Embryonic facial prominence (tissue), 1 donor: ENCODE measurements at regions not wholly inside any gene's neighbourhood (a gene's known extent, or its start where the extent isn't known, plus 50 kb on each side); places are given as distances from the start of the nearest gene placed in this dataset.
"Not testable (repeated sequence)": the region's sequence is repeated elsewhere in the genome, so short reads cannot be mapped to it uniquely, and the experiment has no call there.

Experiments
- DNase-seq: peaks from one replicate; pipeline ENCODE4 v3.0.0-alpha.2; 2016; ENCODE audit errors: extremely low spot score

DNA sequence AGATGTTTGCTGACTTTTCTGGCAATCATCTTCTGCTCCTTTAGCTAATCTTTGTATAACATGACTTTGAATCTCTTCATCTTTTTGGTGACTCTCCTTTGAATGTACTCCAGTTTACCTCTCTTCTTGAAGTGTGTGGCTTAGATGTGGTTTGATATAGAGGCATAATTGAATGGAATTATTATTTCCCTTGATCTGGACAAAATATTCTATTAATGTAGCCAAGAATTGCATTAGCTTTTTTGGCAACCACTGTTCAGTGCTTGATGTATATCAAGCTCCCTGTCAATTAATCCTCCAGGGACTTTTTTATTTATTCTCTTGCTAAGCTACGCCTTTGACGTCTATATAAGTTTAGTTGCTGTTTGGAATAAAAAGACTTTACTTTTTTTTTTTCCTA, 490.8 kb downstream of the PCDH20 start:
- DNase-seq: no peak

DNA sequence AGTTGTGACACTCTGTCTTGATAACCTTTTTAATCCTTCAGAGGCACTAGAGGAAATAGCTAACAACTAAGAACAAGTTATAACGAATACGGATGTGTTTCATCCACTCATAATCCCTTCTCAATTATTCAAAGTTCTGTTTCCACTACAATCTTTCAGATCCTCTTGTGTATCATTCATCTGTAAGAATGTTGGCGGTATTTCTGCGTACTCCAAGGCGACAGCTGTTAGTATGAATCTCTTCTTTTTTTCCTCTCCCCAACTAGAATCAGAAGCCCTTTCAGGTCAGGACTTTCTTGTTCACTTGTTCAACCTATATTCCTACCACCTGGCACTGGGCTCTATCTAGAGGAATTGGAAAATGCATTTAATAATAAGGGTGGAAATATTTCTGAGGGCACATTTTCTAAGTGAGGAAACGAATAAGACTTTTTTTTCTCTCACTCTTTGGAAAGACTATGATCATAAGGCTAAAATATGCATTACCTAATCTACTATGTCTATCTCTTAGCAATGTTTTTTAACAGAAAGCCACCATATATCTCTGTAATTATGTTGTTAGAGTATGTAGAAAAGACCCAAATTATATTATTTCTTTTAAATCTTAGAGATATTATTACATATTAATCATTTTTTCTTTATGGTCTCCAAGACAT, 492.9 kb downstream of the PCDH20 start:
- no peak for DNase-seq

DNA sequence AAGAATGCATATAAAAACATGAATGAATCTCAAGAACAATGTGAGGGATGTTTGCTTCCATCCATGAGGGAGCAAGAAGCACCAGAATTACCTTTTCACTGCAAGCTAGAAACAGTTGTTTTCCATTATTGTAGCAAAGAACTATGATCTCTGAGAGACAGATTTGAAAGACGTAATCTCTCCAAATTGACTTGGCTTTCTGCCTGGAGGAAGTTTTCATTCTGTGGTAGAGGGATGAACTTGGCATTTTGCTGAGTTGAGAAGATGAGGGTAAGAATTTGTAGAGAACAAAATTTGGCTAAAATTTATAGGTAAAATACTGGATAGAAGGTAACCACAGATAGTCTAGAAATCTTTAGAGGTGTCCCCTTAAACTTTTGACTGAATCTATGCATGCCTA, 496.8 kb downstream of the TDRD3 start:
- no peak for DNase-seq

DNA sequence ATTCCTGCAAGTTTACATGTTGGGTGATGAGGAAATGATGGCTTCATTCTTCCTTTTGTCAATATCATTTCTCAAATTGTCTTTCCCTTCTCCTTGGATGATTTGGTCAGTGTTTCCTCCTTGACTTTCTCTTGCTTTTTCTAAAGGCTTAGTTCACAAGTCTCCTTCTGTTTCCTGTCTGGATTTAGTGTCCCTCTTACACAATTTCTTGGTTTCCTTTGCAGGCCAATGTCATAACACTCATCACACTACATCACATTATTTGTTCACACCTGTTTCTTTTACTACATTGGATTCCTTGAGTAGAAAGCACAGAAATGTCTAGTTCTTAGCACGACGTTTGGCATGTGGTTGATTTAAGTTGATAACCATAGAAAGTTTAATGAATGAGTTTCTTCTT, 490.7 kb downstream of the TDRD3 start:
- no peak for DNase-seq

DNA sequence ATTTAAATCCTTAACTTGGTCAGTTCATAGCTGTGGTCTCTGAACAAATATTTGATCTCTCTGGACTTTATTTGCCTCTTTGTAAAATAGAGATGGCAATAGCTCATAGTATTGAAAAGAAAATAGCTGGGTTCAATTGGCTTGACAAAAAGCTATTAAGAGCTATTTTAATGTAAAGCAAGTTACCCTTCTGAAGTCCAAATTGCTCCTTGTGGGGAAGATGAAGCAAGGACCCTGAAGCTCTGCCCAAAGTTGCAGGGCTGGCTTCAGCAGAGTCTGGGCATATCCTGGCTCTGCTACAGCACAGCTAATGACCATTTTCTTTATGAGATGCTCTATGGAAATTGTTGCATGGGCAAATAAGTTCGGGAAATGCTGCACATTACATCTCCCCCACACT, 484.5 kb downstream of the TDRD3 start:
- no peak for DNase-seq

DNA sequence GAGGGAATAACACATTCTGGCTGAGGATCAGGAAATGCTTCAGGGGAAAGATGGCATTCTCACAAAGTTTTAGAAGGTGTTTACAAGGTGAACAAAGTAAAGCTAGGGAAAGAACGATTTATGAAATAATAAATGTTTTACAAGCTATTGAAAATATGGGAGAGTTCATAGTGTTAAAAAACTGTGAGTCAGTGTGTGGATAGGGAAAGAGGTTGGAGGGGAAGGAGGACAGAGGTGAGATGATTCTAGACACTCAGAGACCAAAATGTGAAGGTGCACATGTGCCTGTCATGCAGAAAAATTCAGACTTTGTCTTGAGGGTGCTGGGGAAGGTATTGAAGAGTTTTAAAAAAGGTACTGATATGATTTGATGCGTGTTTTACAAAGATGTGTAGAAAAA, 476.1 kb downstream of the TDRD3 start:
- no peak for DNase-seq

DNA sequence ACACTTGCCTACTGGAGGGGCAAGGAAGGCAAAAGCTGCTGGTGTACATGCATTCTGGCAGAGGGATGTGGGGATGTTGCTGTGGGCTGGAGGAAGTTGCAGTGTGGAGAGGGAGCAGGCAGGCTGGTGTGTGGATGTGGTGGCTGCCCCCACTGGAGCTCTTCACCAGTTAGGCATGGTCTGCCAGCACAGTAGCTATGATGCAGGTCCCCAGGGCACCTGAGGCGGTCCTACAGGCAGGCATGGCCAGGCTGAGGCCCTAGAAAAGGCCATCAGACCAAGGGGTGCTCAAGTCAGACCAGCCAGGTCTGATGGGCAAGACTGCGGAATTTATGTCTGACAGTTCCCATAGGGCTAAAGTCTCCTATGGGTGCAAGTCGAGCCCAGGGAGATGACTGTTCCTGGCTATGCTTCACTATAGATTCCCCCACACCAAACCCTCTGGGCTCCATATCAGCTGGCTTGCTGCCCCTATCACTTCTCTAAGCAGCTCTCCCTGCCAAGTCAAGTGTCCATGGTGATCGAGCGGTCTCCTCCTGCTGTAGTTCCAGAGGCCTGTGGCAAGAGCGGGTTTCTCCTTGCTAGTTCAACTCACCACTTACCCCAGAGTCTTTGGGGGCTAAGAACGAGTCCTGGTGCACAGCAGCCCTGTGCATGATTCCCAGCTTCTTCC, 473.1 kb downstream of the TDRD3 start:
- no peak for DNase-seq

DNA sequence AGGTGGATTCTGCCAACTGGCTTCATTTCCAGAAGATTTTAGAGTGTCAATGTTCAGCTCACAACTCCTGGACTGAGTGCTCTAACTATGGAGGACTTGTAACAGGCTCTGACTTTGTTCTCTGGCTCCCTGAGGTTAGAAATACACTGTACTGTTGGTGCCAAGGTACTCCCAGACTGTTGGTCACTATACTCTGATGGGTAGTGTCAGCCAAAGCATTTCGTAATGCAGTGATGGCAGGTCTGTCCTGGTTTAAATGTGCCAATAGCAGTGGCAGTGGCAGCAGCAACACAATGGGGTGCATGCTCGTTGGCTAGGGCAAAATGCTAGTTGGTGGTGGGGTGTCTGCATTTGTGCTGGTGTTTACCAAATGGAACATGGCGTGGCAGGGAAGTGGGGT, 472.2 kb downstream of the TDRD3 start:
- no peak for DNase-seq

DNA sequence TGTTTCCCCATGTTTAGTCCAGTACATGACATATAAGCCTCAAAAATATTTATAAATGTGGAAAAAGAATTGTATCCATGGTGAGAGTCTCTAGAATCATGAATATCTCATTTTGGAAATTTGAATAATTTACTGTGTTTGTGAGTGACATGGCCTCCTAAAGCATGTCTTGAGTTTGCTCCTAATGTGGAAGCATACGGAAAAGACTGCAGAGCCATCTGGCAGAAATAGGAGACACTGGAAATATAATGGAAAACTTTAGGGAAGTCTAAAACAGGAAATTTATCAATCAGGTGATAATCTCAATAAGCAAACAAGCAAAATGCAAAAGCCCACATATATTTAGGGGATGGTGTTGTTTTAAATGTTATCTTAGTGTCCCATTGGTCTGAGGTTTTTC, 465.0 kb downstream of the TDRD3 start:
- DNase-seq: no peak

DNA sequence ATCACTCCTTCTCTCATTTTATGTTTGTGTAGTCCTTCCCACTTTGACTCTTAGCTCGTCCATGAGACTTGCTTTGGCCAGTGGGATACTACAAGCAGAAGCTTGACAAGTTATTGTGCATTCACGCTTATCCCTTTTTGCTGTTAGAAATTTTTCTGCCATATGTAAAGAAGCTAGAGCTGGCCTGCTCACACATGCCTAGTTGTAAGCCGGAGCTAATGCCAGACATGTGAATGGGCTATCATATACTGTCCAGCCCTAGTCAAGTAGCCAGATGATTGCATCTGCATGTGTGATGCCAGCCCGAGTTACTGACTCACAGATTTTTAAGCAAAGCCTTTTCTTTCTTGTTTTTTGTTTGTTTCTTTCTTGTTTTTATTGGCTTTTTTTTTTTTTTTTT, 460.7 kb downstream of the TDRD3 start:
- no peak for DNase-seq

DNA sequence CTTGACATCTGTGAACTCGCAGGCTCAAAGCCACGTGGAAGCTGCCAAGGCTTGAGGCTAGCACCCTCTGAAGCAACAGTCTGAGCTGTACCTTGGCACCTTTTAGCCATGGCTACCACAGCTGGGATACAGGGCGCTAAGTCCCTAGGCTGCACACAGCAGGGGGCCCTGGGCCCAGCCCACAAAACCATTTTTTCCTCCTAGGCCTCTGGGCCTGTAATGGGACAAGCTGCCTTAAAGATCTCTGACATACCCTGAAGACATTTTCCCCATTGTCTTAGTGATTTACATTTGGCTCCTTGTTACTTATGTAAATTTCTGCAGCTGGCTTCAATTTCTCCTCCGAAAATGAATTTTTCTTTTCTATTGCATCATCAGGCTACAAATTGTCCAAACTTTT, 455.9 kb downstream of the TDRD3 start:
- DNase-seq: no peak

DNA sequence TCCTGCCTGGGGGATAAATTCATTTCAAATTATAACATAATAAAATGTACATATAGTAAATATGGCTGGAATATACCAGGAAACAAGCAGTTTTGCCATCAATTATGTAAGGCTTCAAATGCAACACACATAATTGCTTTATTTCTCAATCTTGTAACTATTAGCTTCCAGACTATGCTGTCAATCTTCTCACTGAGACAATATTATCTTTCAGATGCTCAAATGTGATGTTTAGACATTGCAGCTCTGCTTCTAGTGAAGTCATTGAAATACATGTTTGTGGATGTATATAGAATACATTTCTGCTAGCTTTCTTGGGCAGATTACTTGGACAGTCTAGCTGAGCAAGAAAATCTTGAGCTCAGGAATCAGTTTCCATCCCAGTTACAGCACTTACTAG, 454.4 kb downstream of the TDRD3 start:
- no peak for DNase-seq

DNA sequence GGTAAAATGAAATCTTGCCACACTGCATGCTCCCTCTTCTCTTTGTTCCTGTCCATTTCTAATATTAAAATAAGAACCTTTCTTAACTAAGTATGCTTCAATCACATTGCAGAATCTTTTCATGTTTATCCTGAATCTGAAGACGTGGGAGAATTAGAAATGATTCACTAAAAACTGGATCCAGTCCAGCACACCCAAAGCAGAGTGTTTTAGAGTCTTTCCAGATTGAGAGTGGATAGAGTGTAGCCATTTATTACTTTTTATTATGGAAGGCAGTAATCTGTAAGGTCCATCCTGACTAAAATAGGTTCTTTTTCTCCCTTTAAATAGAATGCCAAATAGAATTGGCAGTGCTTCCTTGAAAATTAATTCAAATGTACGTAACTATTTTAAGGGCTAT, 453.5 kb downstream of the TDRD3 start:
- no peak for DNase-seq

DNA sequence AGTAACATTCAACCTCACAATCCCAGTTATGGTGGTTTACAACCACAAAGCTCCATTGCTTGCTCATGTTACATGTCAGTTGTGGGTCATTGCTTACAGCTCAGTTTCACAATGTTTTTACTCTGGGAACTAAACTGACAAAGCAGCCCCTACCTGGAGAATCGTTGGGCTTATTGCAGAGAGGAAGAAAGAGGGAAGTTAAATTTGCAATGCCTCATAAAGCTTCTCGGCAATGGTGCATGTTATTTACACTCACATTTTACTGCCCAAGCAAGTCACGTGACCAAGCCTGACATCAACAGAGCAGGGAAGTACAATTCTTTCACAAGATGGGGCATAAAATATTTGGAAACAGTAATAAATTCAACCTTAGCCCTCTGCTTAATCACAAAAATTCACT, 441.6 kb downstream of the TDRD3 start:
- DNase-seq: no peak

DNA sequence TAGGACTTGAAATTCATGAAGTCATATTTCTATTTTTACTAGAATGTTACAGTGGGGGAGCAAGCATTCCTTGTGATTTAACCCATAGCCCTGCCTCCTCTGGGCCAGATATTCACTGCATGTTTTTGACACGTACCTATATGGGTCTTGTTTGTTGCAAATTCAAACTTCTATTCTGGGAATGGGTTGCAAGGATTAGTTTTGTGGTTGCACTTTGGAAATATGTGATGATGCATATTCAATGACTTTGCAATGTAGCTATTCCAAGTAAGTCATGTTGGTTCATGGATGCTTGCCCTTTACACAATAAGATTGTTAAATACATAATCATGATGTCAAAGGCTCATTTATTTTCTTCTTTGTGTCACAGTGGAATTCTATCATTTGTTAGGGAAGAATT, 440.8 kb downstream of the TDRD3 start:
- no peak for DNase-seq

DNA sequence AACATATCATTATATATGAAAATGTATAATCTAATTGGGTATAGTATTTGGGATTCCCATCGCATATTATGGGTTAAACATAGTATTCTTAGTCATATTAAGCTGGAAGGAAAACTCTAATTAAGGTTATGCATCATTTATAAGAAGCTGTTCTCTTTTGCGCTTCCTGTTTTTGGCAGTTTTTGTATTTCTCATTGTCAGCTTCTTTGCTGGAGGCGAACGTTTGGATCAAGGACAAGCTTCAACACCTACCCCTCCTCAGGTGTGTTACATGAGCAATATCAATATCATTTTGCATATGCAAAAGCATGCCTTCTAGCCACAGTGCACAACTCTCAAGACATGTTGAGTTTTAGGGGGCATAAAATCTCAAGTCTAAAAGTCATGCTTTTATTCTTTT, 439.8 kb downstream of the TDRD3 start:
- DNase-seq: no peak

DNA sequence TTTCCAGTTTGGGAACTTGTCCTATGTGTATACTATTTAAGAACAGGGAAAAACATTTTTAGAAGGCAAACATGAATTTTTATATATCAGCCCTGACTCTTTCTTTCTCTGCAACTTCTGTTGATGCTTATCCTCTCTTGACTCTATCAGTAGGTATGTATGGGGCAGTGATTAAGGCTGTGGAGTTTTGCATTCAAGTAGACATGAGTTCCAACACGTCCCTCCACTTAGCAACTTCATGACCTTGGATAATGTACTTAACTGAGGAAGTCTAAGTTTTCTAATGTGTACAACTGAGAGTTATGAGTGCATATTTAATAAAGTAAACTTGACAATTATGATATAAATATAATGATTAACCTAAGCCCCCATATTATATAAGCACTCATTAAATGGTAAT, 414.6 kb downstream of the TDRD3 start:
- DNase-seq: no peak

DNA sequence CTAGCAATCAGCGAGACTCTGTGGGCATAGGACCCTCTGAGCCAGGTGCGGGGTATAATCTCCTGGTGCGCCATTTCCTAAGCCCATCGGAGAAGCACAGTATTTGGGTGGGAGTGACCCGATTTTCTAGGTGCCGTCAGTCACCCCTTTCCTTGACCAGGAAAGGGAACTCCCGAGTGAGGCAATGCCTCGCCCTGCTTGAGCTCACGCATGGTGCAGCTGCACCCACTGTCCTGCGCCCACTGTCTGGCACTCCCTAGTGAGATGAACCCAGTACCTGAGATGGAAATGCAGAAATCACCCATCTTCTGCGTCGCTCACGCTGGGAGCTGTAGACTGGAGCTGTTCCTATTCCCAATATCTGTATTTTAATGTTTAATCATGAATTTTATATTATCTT, 408.6 kb downstream of the TDRD3 start:
- not testable (repeated sequence) for DNase-seq

DNA sequence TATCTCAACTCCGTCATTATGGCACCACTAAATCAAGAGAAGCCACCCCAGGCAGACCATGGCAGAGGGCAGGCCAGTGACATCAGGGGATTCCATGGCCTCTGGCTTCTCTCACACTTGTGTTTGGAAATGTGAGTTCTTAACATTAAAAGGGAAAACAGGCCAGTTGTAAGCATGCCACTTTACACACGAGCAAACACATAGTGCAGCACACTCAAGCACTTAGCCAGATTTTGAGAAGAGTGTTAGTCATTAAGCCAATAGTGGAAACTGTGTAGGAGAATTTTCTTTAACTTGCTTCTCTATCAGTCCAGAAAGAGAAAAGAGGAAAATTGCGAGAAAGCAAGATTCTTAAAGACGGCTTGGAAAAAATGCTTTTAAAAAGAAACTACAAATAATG, 401.5 kb downstream of the TDRD3 start:
- no peak for DNase-seq

DNA sequence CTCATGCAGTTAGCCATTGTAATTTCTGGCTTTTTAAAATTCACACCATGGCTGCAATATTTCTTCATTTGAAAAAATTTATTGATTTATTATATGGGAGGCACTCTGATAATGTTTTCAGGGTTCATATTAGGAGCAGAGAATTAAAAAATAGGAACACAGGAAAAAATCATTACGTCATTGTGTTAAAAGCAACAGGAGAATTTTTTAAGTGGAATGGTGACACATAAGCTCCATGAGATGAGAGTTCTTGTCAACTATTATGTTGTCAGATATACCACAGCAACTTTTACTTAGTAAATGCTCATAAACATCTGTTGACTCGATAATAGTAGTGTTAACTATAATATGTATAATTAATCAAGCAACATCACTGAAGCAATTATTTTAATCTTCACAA, 400.1 kb downstream of the TDRD3 start:
- no peak for DNase-seq

DNA sequence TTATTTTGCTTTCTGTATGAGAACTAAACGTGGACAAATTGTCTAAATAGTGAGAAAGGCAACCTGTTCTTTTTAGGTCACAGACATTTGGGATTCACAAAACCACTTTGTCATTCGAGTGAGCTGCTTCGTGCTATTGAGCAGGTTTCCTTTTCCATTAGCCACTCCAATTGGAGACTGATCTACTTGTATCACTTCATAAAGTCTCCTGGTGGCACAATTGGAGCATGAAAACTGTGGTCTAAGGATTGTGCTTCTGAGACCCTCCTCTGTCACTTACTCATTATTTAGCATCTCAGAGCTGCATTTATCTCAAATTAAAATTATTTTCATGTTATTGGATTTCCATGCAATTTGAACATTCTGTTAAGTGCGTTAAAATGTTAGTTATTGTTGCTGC, 397.7 kb downstream of the TDRD3 start:
- no peak for DNase-seq

DNA sequence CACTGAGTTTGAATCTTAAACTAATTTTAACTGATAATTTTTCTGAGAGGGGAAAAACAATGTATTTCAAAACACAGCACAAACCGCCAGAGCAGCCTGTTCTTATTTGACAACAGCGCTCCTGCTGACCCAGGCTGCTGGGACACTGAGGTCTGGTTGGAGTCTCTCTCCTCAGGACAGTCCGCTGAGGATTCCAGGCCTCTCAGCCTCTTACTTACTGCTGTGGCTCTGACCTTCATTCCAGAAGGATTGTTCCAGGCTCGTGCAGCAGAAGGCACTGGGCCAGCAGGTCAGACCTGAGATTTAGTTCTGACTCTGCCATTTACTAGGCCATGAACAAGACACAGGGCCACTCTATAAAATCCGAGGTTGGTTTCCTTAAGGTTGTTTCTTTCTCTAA, 393.6 kb downstream of the TDRD3 start:
- no peak for DNase-seq

DNA sequence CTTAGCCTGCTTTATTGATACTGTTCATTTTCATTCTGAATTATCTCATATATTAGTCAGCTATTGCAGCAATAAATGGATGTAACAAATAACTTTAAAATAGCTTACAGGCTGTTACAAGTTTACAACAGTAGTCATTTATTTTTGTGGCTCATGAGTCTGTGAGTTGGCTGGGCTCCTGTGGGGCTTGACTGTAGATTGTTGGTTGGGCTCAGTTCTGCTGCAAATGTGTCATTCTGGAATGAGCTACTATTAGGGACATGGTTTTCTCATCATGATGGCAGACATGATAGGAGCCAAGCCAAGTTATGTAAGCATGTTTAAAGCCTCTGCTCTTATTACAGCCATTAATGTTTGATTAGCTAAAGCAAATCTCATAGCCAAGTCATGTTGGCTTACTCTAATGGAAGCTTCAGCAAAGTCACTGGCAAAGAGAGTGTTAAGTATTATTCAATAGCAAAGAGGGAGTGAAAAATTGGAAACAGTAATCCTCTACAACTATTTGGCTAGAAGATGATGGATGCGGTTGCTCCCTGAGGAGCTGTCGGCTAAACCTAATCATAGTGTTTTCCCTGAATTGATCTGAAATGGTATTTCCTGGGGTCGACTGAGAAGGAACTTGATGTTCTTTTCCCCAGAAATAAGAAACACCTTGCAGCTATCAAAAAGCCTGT, 391.3 kb downstream of the TDRD3 start:
- no peak for DNase-seq
